Smooth muscle cell (in vitro differentiated cells): ENCODE measurements at regions not wholly inside any gene's neighbourhood (a gene's known extent, or its start where the extent isn't known, plus 50 kb on each side); places are given as distances from the start of the nearest gene placed in this dataset.
A peak's percentile ranks its signal among the peaks of the same experiment; 100 is the strongest.

Experiments used
- DNase-seq: peaks from one replicate; lab custom pipeline; 2025; ENCODE audit not compliant: unreplicated experiment; lab: John Stamatoyannopoulos, UW
- H2AFZ ChIP-seq: fragments of 200-600 bp; sonication (generic); 2 replicates; pipeline ENCODE4 v1.6.0; 2016; ENCODE audit warnings: antibody characterized with exemption, low read depth, mild to moderate bottlenecking
- H3F3A ChIP-seq: fragments of 200-600 bp; sonication (generic); 2 replicates; pipeline ENCODE4 v1.6.0; 2017; ENCODE audit warnings: antibody characterized with exemption, low read depth
- H3K27ac ChIP-seq: fragments of 200-600 bp; sonication (generic); 2 replicates; pipeline ENCODE4 v1.5.1; 2016; ENCODE audit warnings: low read depth, mild to moderate bottlenecking
- H3K27me3 ChIP-seq: fragments of 200-600 bp; sonication (generic); 2 replicates; pipeline ENCODE4 v1.6.1; 2016; ENCODE audit warnings: low read depth, mild to moderate bottlenecking
- H3K36me3 ChIP-seq: fragments of 200-600 bp; sonication (generic); 2 replicates; pipeline ENCODE4 v1.5.1; 2016; ENCODE audit warnings: low read depth
- H3K4me1 ChIP-seq: fragments of 200-600 bp; sonication (generic); 2 replicates; pipeline ENCODE4 v1.5.1; 2016; ENCODE audit warnings: low read depth
- H3K4me2 ChIP-seq: fragments of 200-600 bp; sonication (generic); 2 replicates; pipeline ENCODE4 v1.6.0; 2016; ENCODE audit warnings: mild to moderate bottlenecking
- H3K4me3 ChIP-seq: fragments of 200-600 bp; sonication (generic); 2 replicates; pipeline ENCODE4 v1.5.1; 2016; ENCODE audit warnings: mild to moderate bottlenecking
- H3K79me2 ChIP-seq: fragments of 200-600 bp; sonication (generic); 2 replicates; pipeline ENCODE4 v1.6.0; 2016; ENCODE audit warnings: low read depth, mild to moderate bottlenecking
- H3K9ac ChIP-seq: fragments of 200-600 bp; sonication (generic); 2 replicates; pipeline ENCODE4 v1.6.0; 2016; ENCODE audit warnings: low read depth
- H3K9me3 ChIP-seq: fragments of 200-600 bp; sonication (generic); replicated peaks from 2 replicates; pipeline ENCODE4 v1.5.1; 2016; ENCODE audit warnings: low read depth
- H4K20me1 ChIP-seq: fragments of 200-600 bp; sonication (generic); 2 replicates; pipeline ENCODE4 v1.6.0; 2016; ENCODE audit warnings: low read depth
- WGBS: methylation state at CpG from one replicate; pipeline ENCODE4 v1.1.7; 2016; ENCODE audit warnings: low lambda C conversion rate; 5-methylcytosine and 5-hydroxymethylcytosine counted together
- TF ChIP-seq, protein P1 (sequence below): fragments of 200-600 bp; sonication (generic); IDR thresholded peaks from 2 replicates; pipeline ENCODE4 v1.5.1; 2017; ENCODE audit warnings: borderline replicate concordance, mild to moderate bottlenecking, antibody characterized with exemption; ENCODE audit not compliant: insufficient read depth, poor library complexity, severe bottlenecking

DNA sequence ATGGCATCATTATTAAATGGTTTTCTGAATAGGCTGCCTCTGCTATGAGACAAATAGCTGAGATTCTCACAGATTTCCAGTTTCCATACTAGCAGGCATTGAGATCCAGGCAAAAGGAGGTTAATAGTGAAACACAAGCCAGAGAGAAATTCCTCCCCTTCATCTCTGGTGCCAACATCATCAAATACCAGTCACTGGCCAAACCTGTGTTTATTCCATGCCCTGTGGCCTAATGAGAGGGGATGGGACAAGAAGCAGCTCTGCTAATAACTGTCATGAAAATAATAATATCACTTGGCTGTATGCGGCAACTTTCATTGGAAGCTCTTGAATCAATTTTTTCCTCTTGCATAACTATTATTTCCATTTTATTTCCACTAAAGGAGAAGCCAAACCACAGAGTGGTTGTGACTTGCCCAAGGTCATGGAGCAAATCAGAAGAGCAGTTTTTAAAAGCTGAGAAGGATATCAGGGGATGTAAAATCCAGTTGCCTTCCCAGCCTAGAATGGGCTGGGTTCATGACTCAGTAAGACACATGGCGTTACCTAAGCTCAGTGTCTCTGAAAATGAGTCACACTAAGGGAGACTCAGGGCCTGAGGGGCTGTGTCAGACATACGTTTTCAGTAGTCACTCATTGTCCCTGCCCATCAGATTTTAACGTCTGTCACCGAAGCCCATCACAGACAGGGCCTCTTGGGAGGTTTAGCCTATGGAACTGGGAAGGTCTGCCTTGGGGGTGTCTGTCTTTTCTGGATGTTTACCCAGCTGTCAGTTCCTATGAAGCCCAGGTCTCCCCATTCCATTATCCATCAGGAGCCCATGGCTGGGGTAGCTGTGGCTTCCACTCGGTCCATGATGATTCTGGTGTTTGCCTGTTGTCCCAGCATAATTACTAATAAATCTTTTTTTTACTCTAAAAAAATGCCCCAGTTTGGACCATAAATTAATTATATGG is 208.8 kb upstream of the EEA1 start:
- no peaks in the 10 kb centered on the region for H4K20me1 ChIP-seq
- peak overlapping the region; percentile 80 for H3K27ac ChIP-seq
- no peaks in the 10 kb centered on the region for H3K79me2 ChIP-seq
- DNase-seq, result no peak
- peaks cover 6% of the 10 kb centered on the region for H3F3A ChIP-seq
- peaks cover 10% of the 10 kb centered on the region for H3K4me1 ChIP-seq
- 48% methylated on average over 6 of the region's 6 CpGs for WGBS
- peak overlapping the region; percentile 34 for H3K4me2 ChIP-seq
- H3K4me3 ChIP-seq, result no peak overlapping the region
- no peak overlapping the region for H2AFZ ChIP-seq
- H3K27me3 ChIP-seq, result no peaks in the 10 kb centered on the region
- peak overlapping the region; percentile 27 for H3K9ac ChIP-seq
- no peaks in the 10 kb centered on the region for H3K9me3 ChIP-seq
- TF ChIP-seq, protein P1, sequence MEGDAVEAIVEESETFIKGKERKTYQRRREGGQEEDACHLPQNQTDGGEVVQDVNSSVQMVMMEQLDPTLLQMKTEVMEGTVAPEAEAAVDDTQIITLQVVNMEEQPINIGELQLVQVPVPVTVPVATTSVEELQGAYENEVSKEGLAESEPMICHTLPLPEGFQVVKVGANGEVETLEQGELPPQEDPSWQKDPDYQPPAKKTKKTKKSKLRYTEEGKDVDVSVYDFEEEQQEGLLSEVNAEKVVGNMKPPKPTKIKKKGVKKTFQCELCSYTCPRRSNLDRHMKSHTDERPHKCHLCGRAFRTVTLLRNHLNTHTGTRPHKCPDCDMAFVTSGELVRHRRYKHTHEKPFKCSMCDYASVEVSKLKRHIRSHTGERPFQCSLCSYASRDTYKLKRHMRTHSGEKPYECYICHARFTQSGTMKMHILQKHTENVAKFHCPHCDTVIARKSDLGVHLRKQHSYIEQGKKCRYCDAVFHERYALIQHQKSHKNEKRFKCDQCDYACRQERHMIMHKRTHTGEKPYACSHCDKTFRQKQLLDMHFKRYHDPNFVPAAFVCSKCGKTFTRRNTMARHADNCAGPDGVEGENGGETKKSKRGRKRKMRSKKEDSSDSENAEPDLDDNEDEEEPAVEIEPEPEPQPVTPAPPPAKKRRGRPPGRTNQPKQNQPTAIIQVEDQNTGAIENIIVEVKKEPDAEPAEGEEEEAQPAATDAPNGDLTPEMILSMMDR, result no peak
- no peaks in the 10 kb centered on the region for H3K36me3 ChIP-seq

DNA sequence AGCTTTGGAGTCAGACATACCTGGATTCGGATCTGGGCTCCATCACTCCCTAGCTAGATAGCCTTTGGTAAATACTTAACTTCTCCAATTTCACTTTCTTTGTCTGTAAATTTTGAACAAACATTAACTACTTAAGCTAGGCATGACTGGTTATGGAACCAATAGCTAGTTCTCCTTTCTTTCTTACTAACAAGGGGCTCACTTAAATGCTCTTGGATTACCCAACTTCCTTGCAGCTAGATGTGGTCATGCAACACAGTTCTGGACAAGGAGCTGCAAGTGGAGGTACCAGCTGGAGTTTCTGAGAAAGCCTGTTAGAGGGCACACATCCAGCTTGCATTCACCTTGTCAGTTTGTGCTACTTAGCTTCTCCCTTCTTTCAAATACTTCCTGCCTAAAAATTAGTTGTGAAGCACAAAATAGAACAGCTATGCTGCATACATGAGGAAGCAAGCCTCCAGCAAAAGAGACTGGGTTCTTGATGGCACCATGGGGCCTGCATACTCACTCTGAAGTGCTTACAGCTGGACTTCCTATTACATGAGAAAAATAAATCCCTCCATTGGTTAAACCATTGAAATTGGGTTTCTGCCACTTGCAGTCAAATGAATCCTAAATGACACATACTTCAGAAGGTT is 210.1 kb upstream of the EEA1 start:
- Histone ChIP-seq H3F3A (peaks cover 6% of the 10 kb centered on the region), H3K4me3 (no peak overlapping the region), H3K4me1 (peaks cover 10% of the 10 kb centered on the region), H3K36me3 (no peaks in the 10 kb centered on the region), H3K79me2 (no peaks in the 10 kb centered on the region), H3K9ac (no peak overlapping the region), H3K9me3 (no peaks in the 10 kb centered on the region), H3K4me2 (no peak overlapping the region), H3K27ac (peak overlapping the region; percentile 80), H3K27me3 (no peaks in the 10 kb centered on the region), H2AFZ (no peak overlapping the region), H4K20me1 (no peaks in the 10 kb centered on the region)
- no peak for DNase-seq
- WGBS, result 86% methylated on average over 1 of the region's 1 CpG
- TF ChIP-seq, protein P1, result no peak

DNA sequence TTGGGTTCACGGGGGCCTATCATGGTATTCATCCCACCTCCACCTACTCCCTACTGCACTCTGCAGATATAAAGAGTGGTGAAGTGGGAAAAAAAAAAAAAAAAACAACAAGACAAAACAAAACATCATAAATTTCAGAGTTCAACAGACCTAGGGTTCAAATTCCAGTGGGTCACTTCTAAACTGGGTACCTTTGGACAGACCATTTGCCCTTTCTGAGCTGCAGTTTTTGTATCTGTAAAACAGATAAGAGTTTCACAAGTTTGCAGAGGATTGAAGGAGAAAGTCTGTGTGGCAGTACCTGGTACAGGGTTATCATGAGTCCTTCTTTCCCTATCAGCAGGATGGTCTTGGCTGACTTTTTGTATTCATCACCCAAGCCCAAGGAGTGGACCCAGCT is 211.2 kb upstream of the EEA1 start:
- Histone ChIP-seq H3K4me2 (no peak overlapping the region), H3K9ac (no peak overlapping the region), H3K79me2 (no peaks in the 10 kb centered on the region), H3K9me3 (no peaks in the 10 kb centered on the region), H3K4me3 (no peak overlapping the region), H4K20me1 (no peaks in the 10 kb centered on the region), H3K27ac (no peak overlapping the region), H3K4me1 (peaks cover 7% of the 10 kb centered on the region), H3K27me3 (no peaks in the 10 kb centered on the region), H2AFZ (no peak overlapping the region), H3F3A (peaks cover 6% of the 10 kb centered on the region), H3K36me3 (no peaks in the 10 kb centered on the region)
- TF ChIP-seq, protein P1, result no peak
- 100% methylated on average over 1 of the region's 1 CpG for WGBS
- DNase-seq, result no peak
